ENCODE measurements at regions not wholly inside any gene's neighbourhood (a gene's known extent, or its start where the extent isn't known, plus 50 kb on each side); places are given as distances from the start of the nearest gene placed in this dataset.
"Not testable (repeated sequence)": the region's sequence is repeated elsewhere in the genome, so short reads cannot be mapped to it uniquely, and the experiment has no call there.

- no peak overlapping the region for H3K27ac ChIP-seq (ENCODE audit: low read depth, low read length)
- no peaks in the 10 kb centered on the region for H3K36me3 ChIP-seq (ENCODE audit: control insufficient read depth in 3 of 3, insufficient read depth in 3 of 3, low read length in 3 of 3)
- H3K4me1 ChIP-seq (ENCODE audit: control insufficient read depth in 3 of 3, insufficient read depth in 3 of 3, low read length in 3 of 3) = no peaks in the 10 kb centered on the region
- H3K9me3 ChIP-seq (ENCODE audit: control insufficient read depth in 3 of 3, low read length in 3 of 3) = peaks cover 0 to under 1% (median 0%) of the 10 kb centered on the region in 3 donors
- H3K27me3 ChIP-seq (ENCODE audit: control insufficient read depth in 3 of 3, insufficient read depth in 3 of 3, low read length in 3 of 3) = no peaks in the 10 kb centered on the region
- no peak overlapping the region for H3K4me3 ChIP-seq (ENCODE audit: low read length in 3 of 3)
- H3K9ac ChIP-seq (ENCODE audit: low read depth in 1 of 3, low read length in 3 of 3) = no peak overlapping the region
Observed at GRCh38 chr7:79778786-79779770, 325.6 kb upstream of the MAGI2 start.

- Histone ChIP-seq H3K27ac (ENCODE audit: low read depth, low read length) (no peak overlapping the region), H3K9ac (ENCODE audit: low read depth in 1 of 3, low read length in 3 of 3) (no peak overlapping the region), H3K9me3 (ENCODE audit: control insufficient read depth in 3 of 3, low read length in 3 of 3) (no peaks in the 10 kb centered on the region), H3K4me3 (ENCODE audit: low read length in 3 of 3) (no peak overlapping the region), H3K27me3 (ENCODE audit: control insufficient read depth in 3 of 3, insufficient read depth in 3 of 3, low read length in 3 of 3) (no peaks in the 10 kb centered on the region), H3K4me1 (ENCODE audit: control insufficient read depth in 3 of 3, insufficient read depth in 3 of 3, low read length in 3 of 3) (no peaks in the 10 kb centered on the region), H3K36me3 (ENCODE audit: control insufficient read depth in 3 of 3, insufficient read depth in 3 of 3, low read length in 3 of 3) (no peaks in the 10 kb centered on the region)
Observed at GRCh38 chr7:79775911-79776310, 322.4 kb upstream of the MAGI2 start.

- Histone ChIP-seq H3K4me1 (ENCODE audit: control insufficient read depth in 3 of 3, insufficient read depth in 3 of 3, low read length in 3 of 3) (no peaks in the 10 kb centered on the region), H3K9me3 (ENCODE audit: control insufficient read depth in 3 of 3, low read length in 3 of 3) (no peaks in the 10 kb centered on the region), H3K27me3 (ENCODE audit: control insufficient read depth in 3 of 3, insufficient read depth in 3 of 3, low read length in 3 of 3) (no peaks in the 10 kb centered on the region), H3K36me3 (ENCODE audit: control insufficient read depth in 3 of 3, insufficient read depth in 3 of 3, low read length in 3 of 3) (no peaks in the 10 kb centered on the region), H3K27ac (ENCODE audit: low read depth, low read length) (no peak overlapping the region), H3K4me3 (ENCODE audit: low read length in 3 of 3) (no peak overlapping the region), H3K9ac (ENCODE audit: low read depth in 1 of 3, low read length in 3 of 3) (no peak overlapping the region)
Observed at GRCh38 chr7:79774150-79774549, 320.7 kb upstream of the MAGI2 start.

GRCh38 chr7:79770970-79771369 lies 317.5 kb upstream of the MAGI2 start:
- Histone ChIP-seq H3K27ac (ENCODE audit: low read depth, low read length) (no peak overlapping the region), H3K27me3 (ENCODE audit: control insufficient read depth in 3 of 3, insufficient read depth in 3 of 3, low read length in 3 of 3) (no peaks in the 10 kb centered on the region), H3K9me3 (ENCODE audit: control insufficient read depth in 3 of 3, low read length in 3 of 3) (no peaks in the 10 kb centered on the region), H3K36me3 (ENCODE audit: control insufficient read depth in 3 of 3, insufficient read depth in 3 of 3, low read length in 3 of 3) (no peaks in the 10 kb centered on the region), H3K4me3 (ENCODE audit: low read length in 3 of 3) (no peak overlapping the region), H3K9ac (ENCODE audit: low read depth in 1 of 3, low read length in 3 of 3) (no peak overlapping the region), H3K4me1 (ENCODE audit: control insufficient read depth in 3 of 3, insufficient read depth in 3 of 3, low read length in 3 of 3) (no peaks in the 10 kb centered on the region)

GRCh38 chr7:79770063-79770462 lies 316.6 kb upstream of the MAGI2 start:
- no peaks in the 10 kb centered on the region for H3K4me1 ChIP-seq (ENCODE audit: control insufficient read depth in 3 of 3, insufficient read depth in 3 of 3, low read length in 3 of 3)
- no peaks in the 10 kb centered on the region for H3K9me3 ChIP-seq (ENCODE audit: control insufficient read depth in 3 of 3, low read length in 3 of 3)
- H3K4me3 ChIP-seq (ENCODE audit: low read length in 3 of 3) = no peak overlapping the region
- no peak overlapping the region for H3K27ac ChIP-seq (ENCODE audit: low read depth, low read length)
- no peaks in the 10 kb centered on the region for H3K27me3 ChIP-seq (ENCODE audit: control insufficient read depth in 3 of 3, insufficient read depth in 3 of 3, low read length in 3 of 3)
- H3K9ac ChIP-seq (ENCODE audit: low read depth in 1 of 3, low read length in 3 of 3) = no peak overlapping the region
- no peaks in the 10 kb centered on the region for H3K36me3 ChIP-seq (ENCODE audit: control insufficient read depth in 3 of 3, insufficient read depth in 3 of 3, low read length in 3 of 3)

GRCh38 chr7:79767876-79768560 lies 314.6 kb upstream of the MAGI2 start:
- H3K9me3 ChIP-seq (ENCODE audit: control insufficient read depth in 3 of 3, low read length in 3 of 3); H3K4me1 ChIP-seq (ENCODE audit: control insufficient read depth in 3 of 3, insufficient read depth in 3 of 3, low read length in 3 of 3); H3K4me3 ChIP-seq (ENCODE audit: low read length in 3 of 3): not testable (repeated sequence)

GRCh38 chr7:79767192-79767591 lies 313.7 kb upstream of the MAGI2 start:
- H3K4me1 ChIP-seq (ENCODE audit: control insufficient read depth in 3 of 3, insufficient read depth in 3 of 3, low read length in 3 of 3); H3K4me3 ChIP-seq (ENCODE audit: low read length in 3 of 3); H3K27me3 ChIP-seq (ENCODE audit: control insufficient read depth in 3 of 3, insufficient read depth in 3 of 3, low read length in 3 of 3); H3K9me3 ChIP-seq (ENCODE audit: control insufficient read depth in 3 of 3, low read length in 3 of 3); H3K36me3 ChIP-seq (ENCODE audit: control insufficient read depth in 3 of 3, insufficient read depth in 3 of 3, low read length in 3 of 3); H3K9ac ChIP-seq (ENCODE audit: low read depth in 1 of 3, low read length in 3 of 3); H3K27ac ChIP-seq (ENCODE audit: low read depth, low read length): not testable (repeated sequence)

More at GRCh38 chr7:79767876-79768560, 314.6 kb upstream of the MAGI2 start:
- not testable (repeated sequence) for H3K9ac ChIP-seq (ENCODE audit: low read depth in 1 of 3, low read length in 3 of 3); H3K27ac ChIP-seq (ENCODE audit: low read depth, low read length); H3K27me3 ChIP-seq (ENCODE audit: control insufficient read depth in 3 of 3, insufficient read depth in 3 of 3, low read length in 3 of 3); H3K36me3 ChIP-seq (ENCODE audit: control insufficient read depth in 3 of 3, insufficient read depth in 3 of 3, low read length in 3 of 3)

GRCh38 chr7:79761876-79762429 lies 308.5 kb upstream of the MAGI2 start:
- no peaks in the 10 kb centered on the region for H3K4me1 ChIP-seq (ENCODE audit: control insufficient read depth in 3 of 3, insufficient read depth in 3 of 3, low read length in 3 of 3)
- H3K9me3 ChIP-seq (ENCODE audit: control insufficient read depth in 3 of 3, low read length in 3 of 3) = no peaks in the 10 kb centered on the region
- no peak overlapping the region for H3K9ac ChIP-seq (ENCODE audit: low read depth in 1 of 3, low read length in 3 of 3)
- no peak overlapping the region for H3K4me3 ChIP-seq (ENCODE audit: low read length in 3 of 3)
- H3K27ac ChIP-seq (ENCODE audit: low read depth, low read length) = no peak overlapping the region
- H3K36me3 ChIP-seq (ENCODE audit: control insufficient read depth in 3 of 3, insufficient read depth in 3 of 3, low read length in 3 of 3) = no peaks in the 10 kb centered on the region
- no peaks in the 10 kb centered on the region for H3K27me3 ChIP-seq (ENCODE audit: control insufficient read depth in 3 of 3, insufficient read depth in 3 of 3, low read length in 3 of 3)

GRCh38 chr7:79750941-79751340 lies 297.5 kb upstream of the MAGI2 start:
- not testable (repeated sequence) for H3K4me3 ChIP-seq (ENCODE audit: low read length in 3 of 3); H3K4me1 ChIP-seq (ENCODE audit: control insufficient read depth in 3 of 3, insufficient read depth in 3 of 3, low read length in 3 of 3); H3K27me3 ChIP-seq (ENCODE audit: control insufficient read depth in 3 of 3, insufficient read depth in 3 of 3, low read length in 3 of 3); H3K36me3 ChIP-seq (ENCODE audit: control insufficient read depth in 3 of 3, insufficient read depth in 3 of 3, low read length in 3 of 3); H3K9ac ChIP-seq (ENCODE audit: low read depth in 1 of 3, low read length in 3 of 3); H3K27ac ChIP-seq (ENCODE audit: low read depth, low read length); H3K9me3 ChIP-seq (ENCODE audit: control insufficient read depth in 3 of 3, low read length in 3 of 3)

- H3K4me3 ChIP-seq (ENCODE audit: low read length in 3 of 3) = no peak overlapping the region
- no peaks in the 10 kb centered on the region for H3K36me3 ChIP-seq (ENCODE audit: control insufficient read depth in 3 of 3, insufficient read depth in 3 of 3, low read length in 3 of 3)
- no peak overlapping the region for H3K9ac ChIP-seq (ENCODE audit: low read depth in 1 of 3, low read length in 3 of 3)
- no peaks in the 10 kb centered on the region for H3K9me3 ChIP-seq (ENCODE audit: control insufficient read depth in 3 of 3, low read length in 3 of 3)
- H3K27ac ChIP-seq (ENCODE audit: low read depth, low read length) = no peak overlapping the region
- H3K27me3 ChIP-seq (ENCODE audit: control insufficient read depth in 3 of 3, insufficient read depth in 3 of 3, low read length in 3 of 3) = no peaks in the 10 kb centered on the region
- H3K4me1 ChIP-seq (ENCODE audit: control insufficient read depth in 3 of 3, insufficient read depth in 3 of 3, low read length in 3 of 3) = no peaks in the 10 kb centered on the region
Observed at GRCh38 chr7:79749856-79750255, 296.4 kb upstream of the MAGI2 start.

Data from skeletal muscle tissue (tissue), 3 donors.